DND-41 (cell line): ENCODE measurements at regions not wholly inside any gene's neighbourhood (a gene's known extent, or its start where the extent isn't known, plus 50 kb on each side); places are given as distances from the start of the nearest gene placed in this dataset.

Experiments
- ATAC-seq: fragments of 200-7000 bp; cut with Tn5 transposase; 3 replicates; pipeline ENCODE4 v1.9.1; 2021; ENCODE audit warnings: low read depth; ENCODE audit not compliant: insufficient read depth
- DNase-seq: peaks from one replicate; pipeline ENCODE4 v3.0.0-alpha.2; 2020
- H2AFZ ChIP-seq: 2 replicates; pipeline ENCODE4 v1.6.0; 2012; ENCODE audit warnings: low read depth, low read length
- H3K27ac ChIP-seq: 2 replicates; pipeline ENCODE4 v1.5.1; 2012; ENCODE audit warnings: low read length, inconsistent platforms
- H3K27me3 ChIP-seq: fragments of 200-600 bp; sonication (generic); 2 replicates; pipeline ENCODE4 v1.6.0; 2012; ENCODE audit warnings: low read length, mild to moderate bottlenecking, inconsistent platforms; ENCODE audit not compliant: insufficient read depth, poor library complexity
- H3K36me3 ChIP-seq: 2 replicates; pipeline ENCODE4 v1.5.1; 2012; ENCODE audit warnings: low read length, inconsistent platforms; ENCODE audit not compliant: insufficient read depth
- H3K4me1 ChIP-seq: 2 replicates; pipeline ENCODE4 v1.5.1; 2012; ENCODE audit warnings: mild to moderate bottlenecking, low read length; ENCODE audit not compliant: insufficient read depth
- H3K4me2 ChIP-seq: 2 replicates; pipeline ENCODE4 v1.6.0; 2012; ENCODE audit warnings: mild to moderate bottlenecking, moderate library complexity, low read length, inconsistent platforms; ENCODE audit not compliant: insufficient read depth
- H3K4me3 ChIP-seq, 2 experiments: fragments of 200-600 bp in 1 of 2; shearing (Covaris generic) in 1 of 2; 2 replicates each; pipeline ENCODE4 v1.5.1; 2012 to 2016; ENCODE audit warnings: inconsistent platforms in 2 of 2, low read length in 2 of 2, mild to moderate bottlenecking in 2 of 2, low read depth in 1 of 2, moderate library complexity in 1 of 2
- H3K79me2 ChIP-seq: 2 replicates; pipeline ENCODE4 v1.6.0; 2012; ENCODE audit warnings: low read length, inconsistent platforms; ENCODE audit not compliant: insufficient read depth
- H3K9ac ChIP-seq: 2 replicates; pipeline ENCODE4 v1.6.0; 2012; ENCODE audit warnings: low read depth, mild to moderate bottlenecking, inconsistent platforms, low read length, moderate library complexity
- H3K9me3 ChIP-seq: 2 replicates; pipeline ENCODE4 v1.5.1; 2012; ENCODE audit warnings: low read length, moderate library complexity, mild to moderate bottlenecking, inconsistent platforms; ENCODE audit not compliant: insufficient read depth, severe bottlenecking
- H4K20me1 ChIP-seq: 2 replicates; pipeline ENCODE4 v1.6.0; 2012; ENCODE audit warnings: low read length; ENCODE audit not compliant: insufficient read depth
- EZH2 ChIP-seq: IDR thresholded peaks from 3 replicates; pipeline ENCODE4 v1.6.1; 2012; ENCODE audit warnings: borderline replicate concordance, low read depth, mild to moderate bottlenecking, moderate library complexity, low read length, inconsistent platforms; ENCODE audit not compliant: severe bottlenecking
- TF ChIP-seq, protein P1 (sequence below): IDR thresholded peaks from 2 replicates; pipeline ENCODE4 v1.5.1; 2012; ENCODE audit warnings: borderline replicate concordance, low read length, moderate library complexity, mild to moderate bottlenecking; ENCODE audit not compliant: poor library complexity, severe bottlenecking; ENCODE audit errors: extremely low read depth

DNA sequence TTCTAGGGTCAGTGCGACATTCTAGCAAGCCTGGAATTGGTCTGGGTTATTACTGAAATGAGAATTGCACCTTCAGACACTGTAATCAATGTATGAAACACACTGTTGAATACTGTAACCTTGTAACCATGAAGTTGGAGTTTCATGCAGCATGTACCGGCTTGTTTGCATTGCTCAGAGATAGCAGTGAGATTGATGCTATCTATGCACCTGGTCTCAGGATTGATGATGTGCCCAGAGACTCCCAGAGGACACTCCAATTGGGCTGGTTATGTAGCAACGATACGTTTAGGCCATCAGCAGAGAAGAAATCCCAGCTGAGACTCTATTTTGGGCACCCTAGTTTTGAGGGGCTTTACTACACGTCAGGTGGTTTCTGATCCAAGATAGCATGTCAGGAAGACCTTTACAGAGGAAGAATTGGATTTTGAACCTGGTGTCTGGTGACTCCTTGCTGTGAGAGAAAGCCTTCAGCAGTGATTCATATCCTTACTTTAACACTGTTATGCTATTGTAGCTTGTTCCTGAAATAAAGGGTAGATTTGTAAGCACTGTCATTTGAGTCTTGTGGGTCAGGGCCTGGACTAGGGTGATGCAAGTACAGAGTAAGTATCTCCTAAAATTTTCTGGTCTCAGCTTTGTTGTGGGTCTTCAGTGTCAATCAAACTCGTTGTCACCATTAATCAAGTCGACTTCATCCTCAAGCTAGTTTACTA, 305.1 kb upstream of the GULP1 start:
- H4K20me1 ChIP-seq, result no peaks in the 10 kb centered on the region
- H2AFZ ChIP-seq, result no peak overlapping the region
- no peaks in the 10 kb centered on the region for H3K79me2 ChIP-seq
- TF ChIP-seq EZH2, result no peak
- TF ChIP-seq, protein P1, sequence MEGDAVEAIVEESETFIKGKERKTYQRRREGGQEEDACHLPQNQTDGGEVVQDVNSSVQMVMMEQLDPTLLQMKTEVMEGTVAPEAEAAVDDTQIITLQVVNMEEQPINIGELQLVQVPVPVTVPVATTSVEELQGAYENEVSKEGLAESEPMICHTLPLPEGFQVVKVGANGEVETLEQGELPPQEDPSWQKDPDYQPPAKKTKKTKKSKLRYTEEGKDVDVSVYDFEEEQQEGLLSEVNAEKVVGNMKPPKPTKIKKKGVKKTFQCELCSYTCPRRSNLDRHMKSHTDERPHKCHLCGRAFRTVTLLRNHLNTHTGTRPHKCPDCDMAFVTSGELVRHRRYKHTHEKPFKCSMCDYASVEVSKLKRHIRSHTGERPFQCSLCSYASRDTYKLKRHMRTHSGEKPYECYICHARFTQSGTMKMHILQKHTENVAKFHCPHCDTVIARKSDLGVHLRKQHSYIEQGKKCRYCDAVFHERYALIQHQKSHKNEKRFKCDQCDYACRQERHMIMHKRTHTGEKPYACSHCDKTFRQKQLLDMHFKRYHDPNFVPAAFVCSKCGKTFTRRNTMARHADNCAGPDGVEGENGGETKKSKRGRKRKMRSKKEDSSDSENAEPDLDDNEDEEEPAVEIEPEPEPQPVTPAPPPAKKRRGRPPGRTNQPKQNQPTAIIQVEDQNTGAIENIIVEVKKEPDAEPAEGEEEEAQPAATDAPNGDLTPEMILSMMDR, result no peak
- no peak for DNase-seq
- H3K4me3 ChIP-seq, result no peak overlapping the region
- H3K9me3 ChIP-seq, result no peaks in the 10 kb centered on the region
- no peaks in the 10 kb centered on the region for H3K36me3 ChIP-seq
- H3K4me1 ChIP-seq, result no peaks in the 10 kb centered on the region
- no peak overlapping the region for H3K27ac ChIP-seq
- no peaks in the 10 kb centered on the region for H3K27me3 ChIP-seq
- no peak overlapping the region for H3K4me2 ChIP-seq
- no peak overlapping the region for H3K9ac ChIP-seq
- ATAC-seq, result no peak

DNA sequence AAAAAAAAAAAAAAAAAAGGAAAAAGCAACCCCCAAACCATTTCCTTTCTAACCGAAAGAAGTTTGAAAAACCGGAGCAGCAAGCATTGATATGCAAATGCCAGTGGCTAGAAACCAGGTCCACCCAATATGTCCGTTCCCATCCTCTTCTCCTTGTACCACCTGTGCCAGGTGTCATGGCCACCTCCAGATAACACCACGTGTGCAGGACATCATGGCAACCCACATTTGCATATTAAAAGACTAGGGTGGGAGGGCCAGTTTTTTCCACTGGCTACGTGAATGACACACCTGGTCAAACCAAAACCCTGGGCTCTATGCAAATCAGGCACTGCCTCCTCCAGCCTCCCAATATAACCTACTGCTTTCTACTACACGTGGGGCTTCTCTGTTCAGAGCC, 303.3 kb upstream of the GULP1 start:
- no peak for TF ChIP-seq EZH2
- TF ChIP-seq, protein P1, result no peak
- Histone ChIP-seq H4K20me1 (no peaks in the 10 kb centered on the region), H3K4me2 (no peak overlapping the region), H3K9ac (no peak overlapping the region), H2AFZ (no peak overlapping the region), H3K4me1 (no peaks in the 10 kb centered on the region), H3K27ac (no peak overlapping the region), H3K79me2 (no peaks in the 10 kb centered on the region), H3K27me3 (no peaks in the 10 kb centered on the region), H3K36me3 (no peaks in the 10 kb centered on the region), H3K4me3 (no peak overlapping the region), H3K9me3 (no peaks in the 10 kb centered on the region)
- no peak for ATAC-seq
- DNase-seq, result no peak

DNA sequence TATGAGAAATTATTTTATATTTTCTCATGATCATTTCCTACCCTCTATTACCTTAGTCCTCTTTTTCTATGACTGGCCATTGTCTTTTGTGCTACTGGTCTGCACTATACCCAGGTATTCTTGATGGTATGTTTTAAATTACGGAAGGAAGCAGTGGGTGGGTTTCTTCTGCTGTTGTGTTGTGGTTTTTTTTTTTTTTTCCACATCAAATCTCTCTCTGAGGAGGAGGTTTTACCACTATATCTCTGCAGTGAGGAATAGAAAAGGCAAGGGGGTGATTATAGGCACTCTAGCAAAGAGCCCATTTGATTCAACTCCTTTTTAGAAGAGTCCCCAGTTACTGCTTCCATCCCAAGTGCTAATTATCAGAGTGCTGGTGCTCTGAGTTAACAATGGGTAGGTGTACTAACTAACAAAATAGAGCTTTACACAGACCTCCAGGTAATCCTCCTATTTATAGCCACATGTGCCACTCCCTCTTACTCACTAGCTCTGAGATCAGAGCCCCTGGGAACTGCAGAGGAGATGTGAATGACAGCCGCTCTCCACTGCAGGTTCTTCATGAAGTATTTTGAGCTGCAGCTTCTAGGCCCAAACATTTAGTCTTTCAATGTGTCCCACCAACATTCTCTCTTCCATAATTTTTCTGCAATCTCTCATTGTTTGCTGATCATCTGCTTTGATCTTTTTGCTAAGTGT, 301.6 kb upstream of the GULP1 start:
- Histone ChIP-seq H3K4me2 (no peak overlapping the region), H3K4me1 (no peaks in the 10 kb centered on the region), H3K27ac (no peak overlapping the region), H3K27me3 (no peaks in the 10 kb centered on the region), H4K20me1 (no peaks in the 10 kb centered on the region), H3K9ac (no peak overlapping the region), H3K4me3 (no peak overlapping the region), H2AFZ (no peak overlapping the region), H3K36me3 (no peaks in the 10 kb centered on the region), H3K9me3 (no peaks in the 10 kb centered on the region), H3K79me2 (no peaks in the 10 kb centered on the region)
- peak; percentile 66 for ATAC-seq
- no peak for DNase-seq
- no peak for TF ChIP-seq EZH2
- TF ChIP-seq, protein P1, result no peak
